ENCODE measurements at regions not wholly inside any gene's neighbourhood (a gene's known extent, or its start where the extent isn't known, plus 50 kb on each side); places are given as distances from the start of the nearest gene placed in this dataset.
A peak's percentile ranks its signal among the peaks of the same experiment; 100 is the strongest.
"Not testable (repeated sequence)": the region's sequence is repeated elsewhere in the genome, so short reads cannot be mapped to it uniquely, and the experiment has no call there.

DNA sequence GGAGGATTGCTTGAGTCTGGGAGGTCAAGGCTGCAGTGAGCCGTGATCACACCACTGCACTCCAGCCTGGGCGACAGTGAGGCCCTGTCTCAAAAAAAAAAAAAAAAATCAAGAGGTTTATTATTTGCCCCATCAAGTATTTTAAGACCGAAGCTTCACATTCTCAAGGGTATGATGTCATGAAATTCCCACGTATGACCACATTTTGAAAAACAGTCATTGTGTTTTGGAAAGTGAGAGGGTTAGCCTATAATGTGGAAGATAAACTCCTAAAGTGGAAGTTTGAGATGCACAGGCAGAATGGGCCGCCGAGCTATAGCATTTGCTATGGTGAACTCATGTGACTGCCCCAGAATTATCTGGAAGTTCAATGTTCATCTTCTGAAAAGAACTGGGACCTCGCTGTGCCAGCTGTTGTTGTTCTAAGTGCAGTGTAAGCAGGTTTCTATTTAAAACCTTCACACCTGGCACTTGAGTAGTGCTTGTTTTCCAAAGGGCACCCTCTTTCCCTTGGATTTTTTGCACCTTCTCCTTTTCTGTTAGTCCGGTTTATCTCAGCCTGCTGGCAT lies 96.9 kb upstream of the SLC25A33 start:
- no peak for DNase-seq

DNA sequence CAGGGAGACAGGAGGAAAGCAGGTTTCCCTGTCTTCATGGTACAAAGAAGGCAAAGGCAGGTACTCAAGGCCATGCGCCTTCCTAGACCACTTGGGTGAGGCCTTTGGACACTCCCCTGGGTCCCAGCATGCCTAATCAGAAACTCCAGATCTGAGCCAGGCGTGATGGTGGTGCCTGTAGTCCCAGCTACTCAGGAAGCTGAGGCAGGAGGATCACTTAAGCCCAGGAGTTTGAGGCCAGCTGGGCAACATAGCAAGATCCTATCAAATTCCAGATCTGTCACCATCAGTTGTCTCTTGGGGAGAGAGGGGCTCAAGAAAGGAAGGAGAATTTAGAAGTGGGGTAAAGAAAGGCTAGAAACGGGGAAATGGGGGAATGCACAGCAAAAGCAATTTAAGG lies 96.3 kb upstream of the SLC25A33 start:
- no peak for DNase-seq

DNA sequence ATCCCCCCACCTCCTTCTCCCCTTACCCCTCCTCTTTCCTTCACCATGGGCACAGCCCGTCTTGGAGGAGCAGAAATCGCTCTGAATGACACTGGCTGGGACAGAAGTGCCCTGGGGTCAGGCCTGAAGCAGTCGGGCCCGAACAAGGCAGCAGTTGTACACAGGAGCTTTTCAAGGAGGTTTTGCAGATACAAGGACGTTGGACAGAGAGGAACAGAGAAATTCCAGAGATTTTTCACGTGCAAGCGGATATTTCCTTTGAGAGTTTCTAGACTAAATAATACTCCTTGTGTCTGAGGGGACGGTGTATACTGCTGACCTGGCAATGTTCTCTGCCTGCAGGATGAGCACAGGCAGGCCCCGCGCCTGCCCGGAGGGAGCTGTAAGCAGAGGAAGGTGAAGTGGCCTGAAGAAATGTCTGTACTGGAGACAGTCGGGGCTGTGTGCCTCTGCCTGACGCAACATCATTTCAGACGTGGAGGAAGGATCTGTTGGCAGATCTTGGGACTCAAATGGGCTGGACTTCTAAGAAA lies 95.3 kb upstream of the SLC25A33 start:
- DNase-seq: no peak

DNA sequence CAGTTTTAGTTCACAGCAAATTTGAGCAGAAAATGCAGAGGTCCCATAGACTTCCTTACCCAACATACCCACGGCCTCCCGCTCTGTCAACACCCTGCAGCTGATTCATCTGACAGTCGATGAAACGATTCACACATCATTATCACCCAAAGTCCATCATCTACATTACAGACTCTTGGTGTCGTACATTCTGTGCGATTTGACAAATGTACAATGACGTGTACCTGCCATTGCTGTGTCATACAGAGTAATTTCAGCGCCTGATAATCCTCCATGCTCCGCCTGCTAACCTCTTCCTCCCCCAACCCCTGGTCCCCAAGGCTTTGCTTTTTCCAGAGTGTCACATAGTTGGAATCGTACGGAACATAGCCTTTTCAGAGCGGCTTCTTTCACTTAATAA lies 94.7 kb upstream of the SLC25A33 start:
- DNase-seq: no peak

DNA sequence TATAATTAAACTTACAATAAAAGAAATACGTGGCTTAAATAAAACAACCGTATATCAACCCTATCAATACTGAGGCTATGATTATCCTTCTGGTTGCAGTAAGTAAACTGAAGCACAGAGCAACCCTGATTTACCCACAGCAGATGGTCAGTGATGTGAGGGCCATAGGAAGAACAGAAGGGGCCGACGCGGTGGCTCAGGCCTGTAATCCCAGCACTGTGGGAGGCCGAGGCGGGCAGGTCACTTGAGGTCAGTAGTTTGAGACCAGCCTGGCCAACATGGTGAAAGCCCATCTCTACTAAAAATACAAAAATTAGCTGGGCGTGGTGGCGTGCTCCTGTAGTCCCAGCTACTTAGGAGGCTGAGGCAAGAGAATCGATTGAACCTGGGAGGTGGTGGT lies 94.2 kb upstream of the SLC25A33 start:
- not testable (repeated sequence) for DNase-seq

DNA sequence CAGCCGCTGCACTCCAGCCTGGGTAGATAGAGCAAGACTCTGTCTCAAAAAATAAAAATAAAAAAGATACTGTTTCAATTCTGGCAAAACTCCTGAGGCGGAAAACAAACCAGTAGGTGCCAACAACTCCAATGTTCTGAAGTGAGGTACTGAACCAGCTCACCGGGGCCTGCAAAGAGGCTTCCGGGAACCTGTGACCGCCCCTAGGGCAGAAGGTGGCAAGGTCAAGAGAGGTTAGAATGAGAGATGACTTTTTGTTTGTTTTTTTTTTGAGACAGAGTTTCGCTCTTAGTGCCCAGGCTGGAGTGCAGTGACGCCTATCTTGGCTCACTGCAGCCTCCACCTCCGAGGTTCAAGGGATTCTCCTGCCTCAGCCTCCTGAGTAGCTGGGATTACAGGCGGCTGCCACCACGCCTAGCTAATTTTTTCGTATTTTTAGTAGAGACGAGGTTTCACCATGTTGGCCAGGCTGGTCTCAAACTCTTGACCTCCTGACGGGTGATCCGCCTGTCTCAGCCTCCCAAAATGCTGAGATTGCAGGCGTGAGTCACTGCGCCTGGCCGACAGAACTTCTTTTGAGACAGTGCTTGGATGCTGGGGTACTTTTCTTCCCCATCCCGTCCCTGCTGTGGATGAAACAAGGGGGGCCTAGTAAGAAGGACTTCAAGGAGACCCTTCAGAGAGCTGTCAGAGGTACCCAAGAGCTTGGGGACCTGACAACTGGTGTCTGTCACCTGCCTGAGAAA lies 91.9 kb upstream of the SLC25A33 start:
- no peak for DNase-seq

DNA sequence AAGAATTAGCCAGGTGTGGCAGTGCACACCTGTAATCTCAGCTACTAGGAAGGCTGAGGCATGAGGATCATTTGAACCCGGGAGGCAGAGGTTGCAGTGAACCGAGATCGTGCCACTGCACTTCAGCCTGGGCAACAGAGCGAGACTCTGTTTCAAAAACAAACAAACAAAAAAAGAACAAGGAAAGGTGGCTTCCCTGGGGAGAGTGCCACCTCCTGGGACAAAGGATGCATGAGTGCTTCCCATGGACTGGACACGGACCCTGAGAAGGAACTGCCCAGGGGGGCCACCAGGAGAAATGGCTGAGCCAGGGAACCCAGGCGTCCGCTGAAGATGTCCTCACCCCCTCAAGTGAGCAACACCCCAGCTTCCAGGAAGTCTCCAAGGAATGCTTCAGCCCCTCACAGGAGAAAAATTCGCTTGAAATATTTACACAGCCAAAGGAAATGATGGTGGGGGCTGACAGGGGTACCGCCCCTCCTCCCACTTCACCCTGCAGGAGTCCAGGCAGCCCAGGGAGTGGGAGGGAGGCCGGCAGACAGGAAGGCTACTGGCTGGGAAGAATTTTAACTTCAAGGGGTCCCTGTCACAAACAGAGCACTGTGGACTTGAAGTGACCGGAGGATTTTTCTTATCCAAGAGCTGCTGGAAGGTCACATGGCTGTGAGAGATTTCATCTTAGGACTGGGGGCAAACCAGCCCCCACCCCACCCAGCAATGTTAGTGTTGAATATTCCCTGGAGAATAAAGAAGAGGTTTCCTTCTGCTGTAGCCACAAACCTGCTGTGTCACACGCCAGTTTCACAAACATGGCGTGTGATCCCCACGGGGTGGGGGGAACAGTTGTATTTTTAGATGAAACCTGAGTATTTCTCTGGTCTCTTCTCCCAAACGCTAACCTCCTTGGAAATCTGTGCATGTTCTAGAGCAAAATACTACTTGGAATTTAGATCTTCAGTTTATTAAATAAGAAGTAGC lies 90.8 kb upstream of the SLC25A33 start:
- DNase-seq: no peak

DNA sequence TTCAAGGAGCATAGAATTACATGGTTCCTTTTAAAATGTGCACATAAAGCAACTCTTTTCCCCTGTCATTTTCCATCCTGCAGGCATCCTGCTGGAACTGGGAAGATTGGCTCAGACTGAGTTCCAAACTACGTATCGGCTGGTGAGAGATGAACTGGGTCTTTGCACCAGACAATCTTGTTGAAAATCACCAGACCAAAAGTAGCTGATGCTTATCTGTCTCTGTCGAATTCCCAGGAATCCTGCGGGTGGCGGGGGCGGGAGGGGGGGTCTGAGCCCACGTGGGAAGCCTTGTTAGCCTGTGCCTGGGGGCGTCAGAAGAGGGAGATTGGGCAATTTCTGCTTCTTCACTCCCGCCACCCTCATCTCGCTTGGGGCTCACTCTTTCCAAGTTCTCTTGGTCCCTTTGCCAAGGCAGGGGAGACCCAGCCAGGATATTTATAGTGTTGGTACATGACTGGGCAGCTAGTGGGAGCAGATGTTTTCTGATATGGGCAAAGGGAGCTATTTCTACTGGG lies 90.1 kb upstream of the SLC25A33 start:
- no peak for DNase-seq

DNA sequence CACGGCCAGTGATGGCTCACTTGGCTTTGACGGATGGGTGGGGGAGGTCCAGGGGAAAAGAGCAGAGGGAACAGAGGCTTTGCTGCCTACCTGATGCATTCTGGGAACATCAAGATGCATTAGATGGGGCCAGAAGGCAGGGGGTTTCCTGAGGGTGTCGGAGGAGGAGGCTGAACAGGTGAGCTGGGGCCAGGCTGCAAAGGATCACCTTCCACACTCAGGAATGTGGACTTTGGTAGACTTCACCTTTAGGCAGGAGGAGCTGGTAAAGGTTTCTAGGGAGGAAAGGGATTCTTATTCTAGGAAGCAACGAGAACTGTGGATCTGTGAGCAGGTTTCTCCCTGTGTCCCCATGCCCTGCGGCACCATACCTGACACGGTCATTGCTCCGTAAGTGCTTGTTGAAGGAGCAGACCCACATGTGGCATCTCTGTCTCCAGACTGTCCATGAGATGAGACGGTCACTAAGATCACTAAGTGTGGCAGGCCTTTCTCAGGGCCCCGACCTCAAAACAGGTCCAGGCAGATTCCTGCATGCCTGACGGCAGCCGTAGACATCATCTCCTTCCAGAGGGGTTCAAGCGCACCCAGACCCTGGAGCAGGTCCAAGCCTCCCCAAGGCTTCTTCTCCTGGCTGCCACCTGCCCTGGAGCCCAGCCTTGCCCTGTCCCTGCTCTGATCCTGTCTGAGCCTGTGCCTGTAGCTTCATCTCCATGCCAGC lies 89.1 kb upstream of the SLC25A33 start:
- DNase-seq: no peak

DNA sequence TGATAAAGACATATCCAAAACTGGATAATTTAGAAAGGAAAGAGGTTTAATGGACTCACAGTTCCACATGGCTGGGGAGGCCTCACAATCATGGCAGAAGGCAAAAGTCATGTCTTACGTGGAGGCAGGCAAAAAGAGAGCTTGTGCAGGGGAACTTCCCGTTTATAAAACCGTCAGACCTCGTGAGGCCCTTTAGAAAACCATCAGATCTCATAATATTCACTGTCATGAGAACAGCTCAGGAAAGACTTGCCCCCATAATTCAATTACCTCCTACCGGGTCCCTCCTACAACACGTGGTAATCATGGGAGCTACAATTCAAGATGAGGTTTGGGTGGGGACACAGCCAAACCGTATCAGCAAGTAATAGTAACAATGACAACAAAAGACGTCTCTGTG lies 88.2 kb upstream of the SLC25A33 start:
- DNase-seq: no peak

DNA sequence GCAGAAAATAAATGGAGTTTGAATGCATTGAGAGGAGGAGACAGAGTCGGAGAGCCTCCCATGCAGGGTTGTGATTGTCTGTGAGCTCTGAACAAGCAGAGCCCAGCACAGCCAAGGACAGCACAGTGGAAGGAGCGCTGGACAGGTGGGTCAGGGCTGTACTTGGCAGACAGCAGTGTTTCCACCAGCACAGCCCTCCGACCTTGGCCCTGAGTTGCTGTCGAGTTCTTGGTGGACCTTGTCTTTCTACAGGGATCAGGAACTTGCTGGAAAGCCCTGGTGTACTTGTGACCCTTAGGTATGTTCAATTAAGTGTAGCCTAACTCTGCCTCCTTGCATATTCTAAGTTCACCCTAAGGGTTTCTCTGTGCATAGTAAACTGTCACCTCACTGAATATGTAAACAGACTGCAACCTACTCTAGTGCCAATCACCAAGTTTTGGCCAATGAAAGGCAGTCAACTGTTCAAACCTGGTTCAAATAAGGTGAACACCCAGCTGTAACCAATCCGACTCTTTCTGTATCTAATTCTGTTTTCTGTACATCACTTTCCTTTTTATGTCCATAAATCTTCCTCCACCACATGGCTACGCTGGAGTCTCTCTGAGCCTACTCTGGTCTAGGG lies 86.6 kb upstream of the SLC25A33 start:
- no peak for DNase-seq

DNA sequence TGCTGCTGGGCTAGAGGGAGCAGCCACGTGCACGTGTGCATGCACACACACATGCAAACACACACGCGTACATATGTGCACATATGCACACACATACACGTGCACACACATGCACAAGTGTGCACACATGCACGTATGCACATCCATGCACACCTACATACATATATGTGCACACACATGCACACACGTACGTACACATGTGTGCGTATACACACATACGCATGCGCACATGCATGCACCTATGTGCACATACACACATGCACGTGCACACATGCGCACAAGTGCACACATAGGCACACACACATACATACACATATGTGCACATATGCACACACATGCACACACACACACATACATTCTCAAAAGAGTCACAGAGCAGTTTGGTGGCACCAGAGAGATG lies 85.9 kb upstream of the SLC25A33 start:
- DNase-seq: no peak

DNA sequence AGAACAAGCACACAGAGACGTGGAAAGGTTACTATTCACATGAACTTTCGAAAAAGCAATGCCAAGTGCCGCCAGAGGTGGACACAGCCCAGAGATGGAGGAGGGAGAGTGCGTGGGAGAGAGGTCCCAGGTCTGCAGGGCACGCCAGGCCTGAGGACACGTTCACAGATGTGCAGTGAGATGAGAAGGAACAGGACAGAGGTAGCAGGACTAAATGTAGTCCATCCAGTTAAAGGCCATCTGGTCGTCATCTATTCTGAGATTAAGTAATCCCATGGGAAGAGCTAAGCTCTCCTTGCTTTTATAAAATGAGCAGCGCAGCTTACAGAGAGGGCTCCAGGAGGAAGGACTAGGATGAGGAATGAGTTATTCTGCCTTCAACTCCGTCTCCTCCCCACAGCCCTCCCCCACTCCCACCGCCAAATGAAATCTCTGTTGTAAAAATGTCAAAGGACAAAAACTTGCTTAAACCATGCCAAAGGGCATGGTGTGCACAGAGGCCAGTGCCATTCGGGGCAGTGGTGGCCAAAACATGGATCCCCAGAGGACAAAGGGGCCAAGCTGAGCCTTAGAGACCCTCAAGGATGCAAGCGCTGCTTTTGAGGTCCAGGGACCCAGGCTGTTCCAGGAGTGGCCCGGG lies 85.4 kb upstream of the SLC25A33 start:
- no peak for DNase-seq

DNA sequence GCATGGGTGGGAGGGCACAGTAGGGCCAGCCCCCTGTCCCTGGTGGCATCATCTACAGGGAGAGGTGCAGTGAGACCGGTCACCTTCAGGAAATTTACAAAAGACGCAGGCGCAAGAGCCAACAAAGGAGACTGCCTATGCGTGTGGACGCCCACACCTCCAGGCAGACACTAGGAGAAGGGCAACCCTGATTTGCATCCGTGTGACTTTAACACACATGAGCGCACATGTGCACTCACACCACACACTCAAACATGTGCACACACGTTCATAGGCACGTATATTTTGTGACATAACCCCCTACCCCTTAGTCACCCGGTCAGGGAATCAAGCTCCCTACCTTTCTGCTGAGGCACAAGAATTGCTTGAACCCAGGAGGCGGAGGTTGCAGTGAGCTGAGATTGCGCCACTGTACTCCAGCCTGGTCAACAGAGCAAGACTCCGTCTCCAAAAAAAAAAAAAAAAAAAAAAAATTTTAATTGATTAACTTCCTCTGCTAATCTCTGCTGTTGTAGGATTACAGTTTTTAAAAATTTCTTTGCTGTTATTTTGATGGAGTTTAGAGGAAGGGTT lies 84.7 kb upstream of the SLC25A33 start:
- no peak for DNase-seq

DNA sequence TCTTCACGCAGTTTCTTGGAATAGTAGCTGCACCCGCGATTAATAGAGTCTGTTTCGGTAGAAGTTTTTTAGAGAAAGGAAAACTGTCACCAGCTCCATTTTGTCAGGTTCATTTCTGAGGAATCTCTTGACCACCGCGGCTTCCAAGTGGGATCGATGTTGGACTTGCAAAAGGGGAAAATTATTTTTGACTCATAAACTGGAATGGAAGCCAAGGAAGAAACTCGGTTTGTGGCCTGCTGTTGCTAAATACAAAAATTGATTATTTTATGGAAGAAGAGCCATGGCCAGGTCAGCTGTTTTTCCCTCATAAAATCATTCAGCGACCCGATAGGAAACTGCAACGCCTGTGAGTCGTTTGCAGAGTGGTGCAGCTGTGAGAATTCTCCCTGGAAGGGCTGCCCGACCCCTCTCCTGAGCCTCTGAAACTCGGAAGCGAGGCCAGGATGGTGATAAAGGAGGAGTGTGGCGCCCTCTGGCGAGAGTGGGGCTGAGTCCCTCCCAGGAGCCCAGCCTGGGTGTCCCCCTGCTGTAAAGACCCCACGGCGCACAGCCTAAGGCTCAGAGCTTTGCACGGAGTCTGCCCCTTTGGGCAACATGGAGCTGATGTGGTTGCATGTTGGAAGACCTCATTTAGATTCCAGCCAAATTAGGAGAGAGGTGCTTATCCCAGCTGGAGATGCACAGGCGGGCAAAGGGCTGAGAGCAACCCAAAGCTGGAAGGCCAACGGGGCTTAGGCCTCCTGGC lies 83.6 kb upstream of the SLC25A33 start:
- peak; percentile 69 for DNase-seq

DNA sequence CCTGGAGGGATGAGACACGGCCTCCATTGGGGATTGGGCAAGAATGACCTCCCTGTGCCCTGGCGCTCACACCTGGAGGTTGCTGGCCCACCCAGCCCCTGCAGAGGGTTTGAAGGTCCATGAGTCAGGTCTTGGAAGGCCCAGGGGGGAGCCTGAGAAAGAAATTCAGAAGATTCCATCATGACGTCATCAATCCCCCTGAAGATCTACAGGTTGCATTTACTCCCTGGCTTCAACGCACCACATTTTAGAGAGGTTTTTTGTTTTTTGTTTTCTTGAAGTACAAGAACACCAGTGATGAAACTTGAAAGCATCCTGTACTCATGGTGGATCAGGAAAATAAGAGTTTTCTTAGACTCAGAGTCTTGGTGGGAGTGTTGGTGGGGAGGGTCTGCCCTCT lies 82.4 kb upstream of the SLC25A33 start:
- no peak for DNase-seq

DNA sequence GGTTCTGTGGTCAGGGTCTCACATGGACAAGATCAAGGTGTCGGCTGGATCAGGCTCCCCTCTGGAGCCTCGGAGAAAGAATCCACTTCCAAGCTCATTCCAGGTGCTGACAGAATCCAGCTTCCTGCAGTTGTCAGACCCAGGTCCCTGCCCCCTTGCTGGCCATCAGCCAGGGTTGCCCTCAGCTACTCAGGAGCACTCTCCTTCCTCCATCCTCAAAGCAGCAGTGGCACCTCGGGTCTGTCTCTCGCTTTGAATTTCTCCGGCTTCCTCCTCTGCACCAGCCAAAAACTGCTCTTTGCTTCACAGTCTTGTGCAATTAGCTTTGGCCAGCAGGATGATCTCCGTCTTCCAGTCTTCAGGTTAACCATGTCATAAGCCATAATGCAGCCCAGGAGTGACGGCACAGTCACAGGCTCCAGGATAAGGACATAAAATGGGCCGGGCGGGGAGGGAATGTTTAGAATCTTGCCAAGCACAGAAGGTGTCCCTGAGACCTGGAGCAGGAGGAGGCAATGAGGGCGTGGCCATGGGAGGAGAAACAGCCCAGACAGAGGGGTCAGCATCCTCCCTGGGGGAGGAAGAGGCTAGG lies 79.4 kb upstream of the SLC25A33 start:
- no peak for DNase-seq

DNA sequence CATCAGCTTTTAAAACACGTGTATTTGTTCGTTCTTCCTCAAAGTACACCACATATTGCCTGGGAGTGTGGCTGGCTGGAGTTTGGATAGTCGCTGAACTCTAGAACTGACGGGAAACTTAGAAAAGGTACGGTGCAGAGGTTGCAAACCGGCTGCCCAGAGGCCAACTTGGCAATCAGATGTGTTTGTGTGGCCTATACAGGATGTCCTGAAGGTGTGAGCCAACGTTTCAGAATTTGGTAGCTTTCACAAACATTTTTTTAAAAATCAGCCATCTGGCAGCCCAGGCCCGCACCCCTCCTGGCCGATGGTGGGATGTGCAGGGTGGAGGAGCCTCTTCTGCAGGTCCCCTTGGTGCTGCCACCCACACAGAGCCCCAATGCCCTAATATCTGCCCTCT lies 73.6 kb upstream of the SLC25A33 start:
- no peak for DNase-seq

DNA sequence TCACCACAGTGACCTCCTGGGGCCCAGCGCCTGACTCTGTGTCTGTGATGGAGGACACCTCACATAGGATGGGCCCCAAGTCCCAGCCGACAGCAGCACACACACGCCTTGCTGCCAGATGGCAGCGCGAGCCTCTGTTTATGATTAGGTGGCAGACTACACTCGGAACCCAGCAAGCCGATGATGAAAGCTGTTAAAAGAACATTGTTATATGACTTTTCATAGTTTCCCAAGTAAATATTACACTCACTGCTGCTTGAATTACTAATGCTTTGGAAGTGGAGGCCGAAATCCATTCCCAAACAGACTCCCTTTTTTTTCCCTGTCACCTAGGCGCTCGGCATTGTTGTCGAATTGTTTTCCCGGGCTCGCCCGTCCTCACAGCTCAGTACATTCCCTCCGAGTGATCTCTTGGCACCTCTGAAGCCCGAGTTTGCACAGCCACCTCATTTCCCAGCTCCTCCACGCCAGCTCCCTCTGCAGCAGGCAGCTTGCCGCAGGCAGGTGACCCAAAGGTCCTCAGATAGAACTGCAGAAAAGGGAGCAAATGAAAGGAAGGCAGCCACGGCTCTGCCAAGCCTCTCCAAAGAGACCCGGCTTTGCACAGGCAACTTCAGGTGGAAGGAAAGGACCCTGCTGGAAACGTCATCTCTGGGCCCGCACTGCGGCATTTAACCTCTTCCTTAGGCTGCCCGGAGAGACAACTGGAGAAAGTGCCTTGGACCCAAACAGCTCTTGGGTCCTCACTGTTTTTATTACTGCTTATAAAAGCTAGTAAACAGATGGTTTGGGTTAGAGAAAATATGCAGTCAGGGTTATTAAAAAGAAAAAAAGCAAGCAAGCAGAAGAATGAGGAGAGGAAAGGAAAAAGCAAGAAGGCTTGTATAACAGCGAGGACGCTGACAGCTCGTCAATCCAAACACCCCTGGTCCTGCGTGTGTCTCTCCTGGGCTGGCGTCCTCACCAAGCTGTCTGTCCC lies 72.2 kb upstream of the SLC25A33 start:
- DNase-seq: no peak

All from activated CD4-positive, alpha-beta T cell treated with anti-CD3 and anti-CD28 coated beads, Interleukin-10, Interleukin-2, amounts not matched to agents 100 ng/mL and 50 ng/mL, durations not matched to agents 16 hours and 8 hours (primary cell).